ENCODE measurements at regions not wholly inside any gene's neighbourhood (a gene's known extent, or its start where the extent isn't known, plus 50 kb on each side); places are given as distances from the start of the nearest gene placed in this dataset.

GRCh38 chr10:65528986-65529385 is 1396.8 kb upstream of the LRRTM3 start:
- TF ChIP-seq CTCF (IDR thresholded peaks at IDR 0.05) = no peak
- no peak for TF ChIP-seq POLR2A (IDR thresholded peaks at IDR 0.05)

Measured in esophagus squamous epithelium (tissue), 4 donors.